IMR-90 (cell line): ENCODE measurements at regions not wholly inside any gene's neighbourhood (a gene's known extent, or its start where the extent isn't known, plus 50 kb on each side); places are given as distances from the start of the nearest gene placed in this dataset.

Experiments used
- ATAC-seq: fragments of 200-7000 bp; cut with Tn5 transposase; 2 replicates; pipeline ENCODE4 v1.9.1; 2020; ENCODE audit warnings: low read depth, mild to moderate bottlenecking, moderate library complexity
- BruUV-seq: library from RNA; stranded (reverse); fragments of 400-500 nt; replicated peaks from 2 replicates; lab custom pipeline; 2021; lab: Mats Ljungman, UMichigan
- CTCF ChIA-PET: fragments of 300-600 bp; formaldehyde crosslinking; extraction: SDS; loops from one replicate; lab custom pipeline; 2021; ENCODE audit warnings: antibody characterized with exemption; lab: Yijun Ruan, JAX
- POLR2A ChIA-PET: fragments of 300-600 bp; sonication (Branson Sonifier 250); formaldehyde crosslinking; loops from one replicate; lab custom pipeline; 2022; ENCODE audit warnings: antibody characterized with exemption; ENCODE audit not compliant: unreplicated experiment; lab: Charles Lee
- DNase-seq: peaks from one replicate; pipeline ENCODE4 v3.0.0; 2013
- H2AFZ ChIP-seq: replicated peaks from 2 replicates; pipeline ENCODE3; 2013; ENCODE audit warnings: low read length, mild to moderate bottlenecking; ENCODE audit not compliant: poor library complexity
- H2AK5ac ChIP-seq: 2 replicates; pipeline ENCODE4 v1.6.1; 2013; ENCODE audit warnings: low read depth, low read length, inconsistent platforms
- H2AK9ac ChIP-seq: replicated peaks from 2 replicates; pipeline ENCODE3; 2013; ENCODE audit warnings: mild to moderate bottlenecking, low read depth, low read length, moderate library complexity; ENCODE audit not compliant: poor library complexity
- H2BK120ac ChIP-seq: 2 replicates; pipeline ENCODE4 v1.6.1; 2013; ENCODE audit warnings: low read depth, low read length, inconsistent platforms
- H2BK15ac ChIP-seq: 3 replicates; pipeline ENCODE4 v1.6.1; 2013; ENCODE audit warnings: low read depth, low read length, inconsistent platforms
- H2BK20ac ChIP-seq: 2 replicates; pipeline ENCODE4 v1.6.1; 2013; ENCODE audit warnings: low read depth, mild to moderate bottlenecking, inconsistent platforms, low read length, moderate library complexity
- H2BK5ac ChIP-seq: 2 replicates; pipeline ENCODE4 v1.6.1; 2013; ENCODE audit warnings: mild to moderate bottlenecking, low read depth, low read length, inconsistent platforms; ENCODE audit not compliant: poor library complexity, severe bottlenecking
- H3K14ac ChIP-seq: replicated peaks from 2 replicates; pipeline ENCODE4 v1.6.1; 2013; ENCODE audit warnings: low read depth, low read length, inconsistent platforms
- H3K18ac ChIP-seq: 2 replicates; pipeline ENCODE4 v1.6.1; 2013; ENCODE audit warnings: low read depth, low read length, control low read depth
- H3K23ac ChIP-seq: 2 replicates; pipeline ENCODE4 v1.6.1; 2013; ENCODE audit warnings: low read depth, low read length, inconsistent platforms
- H3K27ac ChIP-seq: 2 replicates; pipeline ENCODE4 v1.5.1; 2013; ENCODE audit warnings: mild to moderate bottlenecking, control low read depth, low read length; ENCODE audit not compliant: insufficient read depth
- H3K27me3 ChIP-seq: 2 replicates; pipeline ENCODE4 v1.6.1; 2013; ENCODE audit warnings: low read length; ENCODE audit not compliant: control insufficient read depth, insufficient read depth
- H3K36me3 ChIP-seq: 2 replicates; pipeline ENCODE4 v1.6.1; 2013; ENCODE audit warnings: low read length, mixed read lengths; ENCODE audit not compliant: control insufficient read depth, insufficient read depth
- H3K4ac ChIP-seq: 2 replicates; pipeline ENCODE4 v1.6.1; 2013; ENCODE audit warnings: low read depth, low read length, inconsistent platforms
- H3K4me1 ChIP-seq: 2 replicates; pipeline ENCODE4 v1.6.1; 2013; ENCODE audit warnings: low read length, mixed read lengths; ENCODE audit not compliant: control insufficient read depth, insufficient read depth
- H3K4me2 ChIP-seq: 2 replicates; pipeline ENCODE4 v1.6.1; 2013; ENCODE audit warnings: low read depth, mild to moderate bottlenecking, control low read depth, low read length, moderate library complexity
- H3K4me3 ChIP-seq: 2 replicates; pipeline ENCODE4 v1.5.1; 2013; ENCODE audit warnings: low read depth, mild to moderate bottlenecking, control low read depth, low read length, moderate library complexity; ENCODE audit not compliant: insufficient read depth
- H3K56ac ChIP-seq: 2 replicates; pipeline ENCODE4 v1.6.1; 2013; ENCODE audit warnings: low read length, inconsistent platforms; ENCODE audit not compliant: insufficient read depth; ENCODE audit errors: extremely low read depth
- H3K79me1 ChIP-seq, 2 experiments: 2 replicates each; pipeline ENCODE4 v1.6.1; 2013; ENCODE audit warnings: low read length in 2 of 2, inconsistent platforms in 1 of 2, low read depth in 1 of 2
- H3K9ac ChIP-seq: 2 replicates; pipeline ENCODE4 v1.6.1; 2013; ENCODE audit warnings: low read depth, low read length, control low read depth
- H3K9me1 ChIP-seq: 2 replicates; pipeline ENCODE4 v1.6.1; 2013; ENCODE audit warnings: low read length, inconsistent platforms; ENCODE audit not compliant: insufficient read depth
- H3K9me3 ChIP-seq: 2 replicates; pipeline ENCODE4 v1.6.1; 2013; ENCODE audit warnings: low read length; ENCODE audit not compliant: control insufficient read depth, insufficient read depth
- H4K20me1 ChIP-seq: 2 replicates; pipeline ENCODE4 v1.6.1; 2013; ENCODE audit warnings: low read length, inconsistent platforms; ENCODE audit not compliant: insufficient read depth
- H4K5ac ChIP-seq: 2 replicates; pipeline ENCODE4 v1.6.1; 2013; ENCODE audit warnings: mild to moderate bottlenecking, low read depth, low read length, control low read depth
- H4K8ac ChIP-seq, 2 experiments: 2 replicates each; pipeline ENCODE4 v1.6.1; 2013; ENCODE audit warnings: low read depth in 2 of 2, low read length in 2 of 2, control low read depth in 1 of 2, inconsistent platforms in 1 of 2
- H4K91ac ChIP-seq: 2 replicates; pipeline ENCODE4 v1.6.1; 2013; ENCODE audit warnings: low read depth, low read length, inconsistent platforms; ENCODE audit not compliant: insufficient read depth
- MAFK ChIP-seq: IDR thresholded peaks from 2 replicates; pipeline ENCODE4 v1.6.1; 2012; ENCODE audit warnings: low read depth, low read length, improper control_type of control experiment
- MXI1 ChIP-seq: IDR thresholded peaks from 2 replicates; pipeline ENCODE4 v1.6.1; 2012; ENCODE audit warnings: low read depth, mild to moderate bottlenecking, low read length, moderate library complexity, borderline replicate concordance
- WGBS, 2 experiments: methylation state at CpG; one replicate each; pipeline versions ENCODE4 v1.1.5 to v1.1.7; 2013; ENCODE audit warnings: missing lambda C conversion rate in 2 of 2; ENCODE audit not compliant: insufficient read length in 1 of 2; ENCODE audit errors: extremely low coverage in 2 of 2; 5-methylcytosine and 5-hydroxymethylcytosine counted together
- dilution Hi-C: fragments of 300-500 bp; cut with HindIII; formaldehyde crosslinking; loops from one replicate; pipeline ENCODE4 v1.14.3; 2018; ENCODE audit warnings: low sequenced_read_pairs; ENCODE audit not compliant: unreplicated experiment
- in situ Hi-C: fragments of 300-500 bp; cut with MboI; formaldehyde crosslinking; loops from 3 replicates; pipeline ENCODE4 v1.14.3; 2019; ENCODE audit warnings: low sequenced_read_pairs, inconsistent platforms, mixed read lengths
- intact Hi-C: fragments of 100-400 bp; cut with micrococcal nuclease; formaldehyde crosslinking; loops from 2 replicates; pipeline ENCODE4 v1.10.0; 2022

- no peak for ATAC-seq
- no peak overlapping the region for H3K9ac ChIP-seq
- no peak overlapping the region for H2AK5ac ChIP-seq
- H2BK120ac ChIP-seq: no peak overlapping the region
- no peak overlapping the region for H3K4me2 ChIP-seq
- no peak overlapping the region for H3K14ac ChIP-seq
- H3K4me1 ChIP-seq: peaks cover 2% of the 10 kb centered on the region; the same call in 1 of the 2 replicates
- no peak overlapping the region for H3K4me3 ChIP-seq
- no peak overlapping the region for H3K27ac ChIP-seq
- H3K4ac ChIP-seq: no peak overlapping the region
- H2BK5ac ChIP-seq: no peak overlapping the region
- no peak overlapping the region for H2AFZ ChIP-seq
- H3K9me3 ChIP-seq: no peaks in the 10 kb centered on the region
- TF ChIP-seq MAFK (no peak), MXI1 (no peak)
- no peak overlapping the region; the same call in 1 of the 2 replicates for H4K91ac ChIP-seq
- H3K27me3 ChIP-seq: no peaks in the 10 kb centered on the region
- H4K8ac ChIP-seq: no peak overlapping the region
- no peak overlapping the region for H2BK20ac ChIP-seq
- no peaks in the 10 kb centered on the region for H3K9me1 ChIP-seq
- no peak overlapping the region for H3K18ac ChIP-seq
- H3K36me3 ChIP-seq: no peaks in the 10 kb centered on the region
- no peak overlapping the region for H4K5ac ChIP-seq
- no peak overlapping the region for H3K23ac ChIP-seq
- no peak overlapping the region for H3K56ac ChIP-seq
- no peak for DNase-seq
- H4K20me1 ChIP-seq: no peaks in the 10 kb centered on the region
- H3K79me1 ChIP-seq: no peaks in the 10 kb centered on the region
- ChIA-PET POLR2A (no interaction called here), CTCF (no interaction called here)
- no TSS peak for BruUV-seq
- dilution Hi-C loops (no loop called here), in situ Hi-C loops (no loop called here), intact Hi-C loops (loop anchor here (5.0 kb wide), 1 partner anchor 323 kb away; no protein-coding TSS in a partner anchor)
- H2AK9ac ChIP-seq: no peak overlapping the region
- H2BK15ac ChIP-seq: no peak overlapping the region
- WGBS, 2 experiments: no CpG with 5 or more reads among the region's 6 CpGs
Measured at GRCh38 chr7:41374150-41374848, 328.6 kb downstream of the INHBA start.
